Naive thymus-derived CD8-positive, alpha-beta T cell (primary cell): ENCODE measurements at regions not wholly inside any gene's neighbourhood (a gene's known extent, or its start where the extent isn't known, plus 50 kb on each side); places are given as distances from the start of the nearest gene placed in this dataset.
"Not testable (repeated sequence)": the region's sequence is repeated elsewhere in the genome, so short reads cannot be mapped to it uniquely, and the experiment has no call there.

Experiments
- ATAC-seq, 2 donors: fragments of 150-1000 bp; cut with Tn5 transposase in 1 of 2; sonication (Bioruptor Pico), chemical (Tn5 transposase) in 1 of 2; 1 replicate in 1 of 2; 2 replicates in 1 of 2; pipeline ENCODE4 v1.10.0; 2021; ENCODE audit warnings: mild to moderate bottlenecking in 2 of 2, moderate library complexity in 2 of 2
- POLR2A ChIA-PET: fragments of 350-600 bp; sonication (Branson Sonifier 250); formaldehyde crosslinking; loops from one replicate; lab custom pipeline; 2021; ENCODE audit warnings: antibody characterized with exemption; lab: Charles Lee
- DNase-seq, 10 donors: peaks; one replicate each; pipeline versions ENCODE4 v3.0.0 to v3.0.0-alpha.2; 2020 to 2022
- H3K27ac Mint-ChIP-seq, 10 donors: one replicate each; pipeline ENCODE4 v1.8.0; 2020 to 2022; ENCODE audit warnings: mild to moderate bottlenecking in 10 of 10, mixed read lengths in 10 of 10, moderate library complexity in 4 of 10, inconsistent platforms in 1 of 10
- H3K27me3 Mint-ChIP-seq, 5 donors: one replicate each; pipeline ENCODE4 v1.8.0; 2021 to 2022; ENCODE audit warnings: mixed read lengths in 5 of 5
- H3K36me3 Mint-ChIP-seq, 3 donors: one replicate each; pipeline ENCODE4 v1.8.0; 2020 to 2022; ENCODE audit warnings: mixed read lengths in 3 of 3, mild to moderate bottlenecking in 2 of 3, inconsistent platforms in 1 of 3
- H3K4me1 Mint-ChIP-seq, 4 donors: one replicate each; pipeline ENCODE4 v1.8.0; 2021 to 2022; ENCODE audit warnings: mixed read lengths in 4 of 4
- H3K4me3 Mint-ChIP-seq, 10 donors: one replicate each; pipeline ENCODE4 v1.8.0; 2020 to 2022; ENCODE audit warnings: mild to moderate bottlenecking in 10 of 10, mixed read lengths in 10 of 10, moderate library complexity in 6 of 10, inconsistent platforms in 1 of 10
- H3K9me3 Mint-ChIP-seq, 9 donors: one replicate each; pipeline ENCODE4 v1.8.0; 2020 to 2022; ENCODE audit warnings: mixed read lengths in 9 of 9, mild to moderate bottlenecking in 3 of 9, inconsistent platforms in 1 of 9, moderate library complexity in 1 of 9

DNA sequence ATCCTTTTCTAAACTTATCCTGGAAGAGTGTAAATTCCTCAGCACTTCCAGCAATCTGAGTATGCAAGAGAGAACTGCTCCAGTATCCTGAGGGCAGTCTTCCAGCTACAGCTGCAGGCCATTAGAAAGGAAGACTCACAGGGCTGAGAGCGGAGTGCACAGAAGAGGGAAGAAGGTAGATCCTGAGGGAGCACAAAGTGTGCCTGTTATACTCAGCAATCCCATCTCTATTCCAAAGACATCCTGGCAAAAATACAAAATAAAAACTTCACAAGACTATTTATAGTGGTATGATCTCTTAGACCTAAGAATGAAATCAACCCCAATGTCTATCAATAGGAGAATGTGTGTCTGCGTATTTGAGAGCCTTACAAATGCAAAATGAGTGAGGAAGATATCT lies 292.0 kb downstream of the ZIC1 start:
- H3K9me3 Mint-ChIP-seq: peaks cover 0 to 20% (median 7%) of the 10 kb centered on the region in 9 donors
- no peaks in the 10 kb centered on the region for H3K27me3 Mint-ChIP-seq
- no peak for DNase-seq
- H3K4me3 Mint-ChIP-seq: no peak overlapping the region
- POLR2A ChIA-PET: no interaction called here
- ATAC-seq: no peak
- peaks cover 0 to 1% (median 0%) of the 10 kb centered on the region in 4 donors for H3K4me1 Mint-ChIP-seq
- no peaks in the 10 kb centered on the region for H3K36me3 Mint-ChIP-seq
- no peak overlapping the region for H3K27ac Mint-ChIP-seq

- Mint-ChIP-seq H3K9me3 (peaks cover 0 to 9% (median 4%) of the 10 kb centered on the region in 9 donors), H3K4me1 (peaks cover 0 to 1% (median 0%) of the 10 kb centered on the region in 4 donors), H3K36me3 (no peaks in the 10 kb centered on the region), H3K27me3 (no peaks in the 10 kb centered on the region), H3K4me3 (no peak overlapping the region), H3K27ac (no peak overlapping the region)
- POLR2A ChIA-PET: no interaction called here
- ATAC-seq (no peak), DNase-seq (no peak)
Observed at GRCh38 chr3:147702509-147702908, 293.3 kb downstream of the ZIC1 start.

DNA sequence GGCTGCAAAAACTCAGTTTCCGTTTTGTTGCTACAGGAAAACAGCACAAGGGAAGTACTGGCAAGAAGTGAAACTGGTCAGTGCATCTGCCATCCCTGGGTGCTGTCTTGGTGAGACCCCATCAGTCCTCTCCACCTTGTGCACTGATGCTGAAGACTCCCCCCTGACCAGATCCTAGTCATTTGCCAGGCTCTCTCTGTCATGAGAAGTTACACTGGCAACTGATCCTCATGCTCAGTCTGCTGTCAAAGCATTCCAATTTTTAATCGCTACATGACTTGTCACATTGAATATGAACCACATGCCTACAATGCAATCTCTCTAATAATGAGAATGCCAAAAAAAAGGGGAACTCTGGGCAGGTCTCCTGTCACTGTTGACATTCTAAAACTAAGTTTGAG lies 296.5 kb downstream of the ZIC1 start:
- H3K36me3 Mint-ChIP-seq: no peaks in the 10 kb centered on the region
- POLR2A ChIA-PET: no interaction called here
- no peak overlapping the region for H3K27ac Mint-ChIP-seq
- H3K27me3 Mint-ChIP-seq: no peaks in the 10 kb centered on the region
- no peak for DNase-seq
- H3K4me3 Mint-ChIP-seq: no peak overlapping the region
- ATAC-seq: no peak
- peaks cover 0 to 15% (median 9%) of the 10 kb centered on the region in 9 donors for H3K9me3 Mint-ChIP-seq
- H3K4me1 Mint-ChIP-seq: peaks cover 0 to 1% (median 0%) of the 10 kb centered on the region in 4 donors

GRCh38 chr3:147710753-147711152 lies 301.6 kb downstream of the ZIC1 start:
- DNase-seq, POLR2A ChIA-PET, H3K27me3 Mint-ChIP-seq, ATAC-seq, H3K27ac Mint-ChIP-seq, H3K4me3 Mint-ChIP-seq, H3K36me3 Mint-ChIP-seq, H3K4me1 Mint-ChIP-seq: not testable (repeated sequence)
- H3K9me3 Mint-ChIP-seq: peaks cover 0 to 17% (median 5%) of the 10 kb centered on the region in 9 donors

DNA sequence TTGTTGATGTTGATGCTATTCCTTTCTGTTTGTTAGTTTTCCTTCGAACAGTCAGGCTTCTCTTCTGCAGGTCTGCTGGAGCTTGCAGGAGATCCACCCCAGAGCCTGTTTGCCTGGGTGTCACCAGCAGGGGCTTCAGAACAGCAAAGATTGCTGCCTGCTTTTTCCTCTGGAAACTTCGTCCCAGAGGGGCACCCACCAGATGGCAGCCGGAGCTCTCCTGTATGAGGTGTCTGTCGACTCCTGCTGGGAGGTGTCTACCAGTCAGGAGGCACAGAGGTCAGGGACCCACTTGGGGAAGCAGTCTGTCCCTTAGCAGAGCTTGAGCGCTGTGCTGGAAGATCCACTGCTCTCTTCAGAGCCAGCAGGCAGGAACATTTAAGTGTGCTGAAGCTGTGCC lies 303.2 kb downstream of the ZIC1 start:
- DNase-seq (no peak), ATAC-seq (no peak)
- POLR2A ChIA-PET: no interaction called here
- H3K27ac Mint-ChIP-seq: no peak overlapping the region
- H3K9me3 Mint-ChIP-seq: peaks cover 0 to 17% (median 8%) of the 10 kb centered on the region in 9 donors
- H3K27me3 Mint-ChIP-seq: no peaks in the 10 kb centered on the region
- H3K36me3 Mint-ChIP-seq: no peaks in the 10 kb centered on the region
- H3K4me3 Mint-ChIP-seq: no peak overlapping the region
- no peaks in the 10 kb centered on the region for H3K4me1 Mint-ChIP-seq

GRCh38 chr3:147712758-147713157 lies 303.6 kb downstream of the ZIC1 start:
- H3K4me3 Mint-ChIP-seq, H3K27ac Mint-ChIP-seq, ATAC-seq, H3K36me3 Mint-ChIP-seq, H3K4me1 Mint-ChIP-seq, H3K27me3 Mint-ChIP-seq, DNase-seq, POLR2A ChIA-PET: not testable (repeated sequence)
- H3K9me3 Mint-ChIP-seq: peaks cover 0 to 17% (median 8%) of the 10 kb centered on the region in 9 donors

DNA sequence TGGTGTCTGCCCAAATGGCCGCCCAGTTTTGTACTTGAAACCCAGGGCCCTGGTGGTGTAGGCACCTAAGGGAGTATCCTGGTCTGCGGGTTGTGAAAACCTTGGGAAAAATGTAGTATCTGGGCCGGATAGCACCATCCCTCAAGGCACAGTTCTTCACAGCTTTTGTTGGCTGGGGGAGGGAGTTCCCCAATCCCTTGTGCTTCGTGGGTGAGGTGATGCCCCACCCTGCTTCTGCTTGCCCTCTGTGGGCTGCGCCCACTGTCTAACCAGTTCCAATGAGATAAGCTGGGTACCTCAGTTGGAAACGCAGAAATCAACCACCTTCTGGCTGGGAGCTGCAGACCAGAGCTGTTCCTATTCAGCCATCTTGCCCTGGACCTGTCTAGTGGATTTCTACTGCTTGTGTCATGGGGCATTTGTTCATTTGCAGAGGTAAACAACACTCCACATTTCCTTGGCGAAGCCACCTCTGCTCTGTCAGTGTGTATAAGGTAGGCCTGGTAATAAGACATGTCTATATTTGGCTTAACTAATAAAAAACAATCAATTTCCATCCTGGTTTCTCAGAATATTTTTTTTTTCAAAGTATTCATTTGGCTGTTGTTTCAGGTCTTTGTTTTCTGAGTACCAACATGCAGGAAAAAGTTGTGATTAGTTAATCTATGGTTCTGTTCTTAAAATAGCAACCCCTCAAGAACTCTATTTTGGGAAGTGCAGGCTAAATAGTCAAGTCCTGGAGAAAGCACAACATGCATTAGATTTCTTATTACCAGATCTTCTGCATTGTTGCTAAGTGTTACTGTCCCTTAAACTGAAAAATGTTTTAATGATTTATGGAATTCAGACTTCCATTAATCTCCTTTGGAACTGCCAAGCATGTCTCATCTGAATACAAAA lies 304.3 kb downstream of the ZIC1 start:
- no peak for ATAC-seq
- no peaks in the 10 kb centered on the region for H3K27me3 Mint-ChIP-seq
- no peaks in the 10 kb centered on the region for H3K36me3 Mint-ChIP-seq
- H3K9me3 Mint-ChIP-seq: peaks cover 0 to 21% (median 9%) of the 10 kb centered on the region in 9 donors
- H3K27ac Mint-ChIP-seq: no peak overlapping the region
- H3K4me3 Mint-ChIP-seq: no peak overlapping the region
- DNase-seq: no peak
- POLR2A ChIA-PET: no interaction called here
- H3K4me1 Mint-ChIP-seq: no peaks in the 10 kb centered on the region

DNA sequence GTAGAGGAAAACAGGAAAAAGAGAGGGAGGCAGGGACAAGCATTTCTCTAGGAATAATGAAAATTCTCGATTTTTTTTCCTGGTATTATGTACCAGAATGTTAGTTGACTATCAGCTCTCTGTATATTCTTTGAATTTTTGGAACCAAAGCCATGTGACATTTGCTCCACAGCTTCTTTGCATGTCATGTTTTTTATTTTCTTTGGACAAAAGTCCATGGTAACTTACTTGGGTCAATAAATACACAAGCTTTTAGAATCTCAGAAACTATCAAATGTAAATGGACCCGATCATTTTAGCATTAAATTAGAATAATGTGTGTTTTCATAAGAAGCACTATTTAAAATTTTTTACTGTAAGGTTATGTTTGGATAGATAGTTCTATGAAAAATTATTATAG lies 320.5 kb downstream of the ZIC1 start:
- Mint-ChIP-seq H3K4me1 (no peaks in the 10 kb centered on the region), H3K4me3 (no peak overlapping the region), H3K9me3 (peaks cover 0 to 6% (median 2%) of the 10 kb centered on the region in 9 donors), H3K27ac (no peak overlapping the region), H3K27me3 (no peaks in the 10 kb centered on the region), H3K36me3 (no peaks in the 10 kb centered on the region)
- ATAC-seq (no peak), DNase-seq (no peak)
- POLR2A ChIA-PET: no interaction called here

DNA sequence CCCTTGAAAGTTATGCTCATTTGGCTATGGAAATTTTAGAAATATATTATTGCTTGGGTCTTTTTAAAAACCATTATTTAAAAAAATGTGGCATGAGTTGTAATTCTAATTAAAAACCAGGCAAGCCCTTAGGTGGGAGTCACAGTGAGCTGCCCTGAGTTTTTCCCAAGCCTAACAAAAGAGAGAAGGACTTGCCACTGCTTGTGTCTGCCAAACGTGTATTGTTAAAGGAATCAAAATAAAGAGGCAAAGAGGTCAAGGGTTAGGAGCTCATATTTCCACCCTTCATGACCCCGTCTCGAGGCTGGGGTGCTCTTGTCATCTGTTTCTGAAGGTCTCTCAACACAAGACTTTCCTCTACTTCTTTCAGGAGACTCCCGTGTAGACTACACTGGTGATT lies 321.1 kb downstream of the ZIC1 start:
- Mint-ChIP-seq H3K4me3 (no peak overlapping the region), H3K9me3 (peaks cover 0 to 5% (median 2%) of the 10 kb centered on the region in 9 donors), H3K27ac (no peak overlapping the region), H3K4me1 (no peaks in the 10 kb centered on the region), H3K27me3 (no peaks in the 10 kb centered on the region), H3K36me3 (no peaks in the 10 kb centered on the region)
- DNase-seq (no peak), ATAC-seq (no peak)
- POLR2A ChIA-PET: no interaction called here

DNA sequence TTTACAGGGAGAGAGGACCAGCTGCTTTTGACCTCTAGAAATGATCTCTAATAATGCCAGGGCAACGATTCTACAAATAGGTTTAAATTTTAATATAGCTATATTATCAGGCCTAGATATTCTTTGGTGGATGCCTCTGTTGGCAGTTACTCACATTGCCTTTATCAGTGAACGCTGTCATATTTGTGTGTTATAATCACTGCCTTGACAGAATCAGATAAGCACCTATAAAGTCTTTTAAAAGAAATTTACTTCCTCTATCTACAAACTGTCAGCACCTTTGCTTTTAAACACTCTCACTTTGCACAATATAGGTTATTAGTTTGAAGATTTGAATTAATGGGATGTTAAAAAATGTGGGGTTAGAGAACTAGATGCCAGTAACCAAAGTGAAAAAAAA lies 324.1 kb downstream of the ZIC1 start:
- no peaks in the 10 kb centered on the region for H3K4me1 Mint-ChIP-seq
- H3K36me3 Mint-ChIP-seq: no peaks in the 10 kb centered on the region
- H3K9me3 Mint-ChIP-seq: peaks cover 0 to 3% (median 1%) of the 10 kb centered on the region in 9 donors
- no peak for ATAC-seq
- H3K27ac Mint-ChIP-seq: no peak overlapping the region
- DNase-seq: no peak
- POLR2A ChIA-PET: no interaction called here
- H3K27me3 Mint-ChIP-seq: no peaks in the 10 kb centered on the region
- no peak overlapping the region for H3K4me3 Mint-ChIP-seq

GRCh38 chr3:147735616-147736015 lies 326.5 kb downstream of the ZIC1 start:
- POLR2A ChIA-PET: no interaction called here
- H3K4me1 Mint-ChIP-seq: no peaks in the 10 kb centered on the region
- H3K36me3 Mint-ChIP-seq: no peaks in the 10 kb centered on the region
- no peaks in the 10 kb centered on the region for H3K27me3 Mint-ChIP-seq
- H3K9me3 Mint-ChIP-seq: peaks cover 0 to 5% (median 0%) of the 10 kb centered on the region in 9 donors
- ATAC-seq (no peak), DNase-seq (no peak)
- no peak overlapping the region for H3K27ac Mint-ChIP-seq
- no peak overlapping the region for H3K4me3 Mint-ChIP-seq

DNA sequence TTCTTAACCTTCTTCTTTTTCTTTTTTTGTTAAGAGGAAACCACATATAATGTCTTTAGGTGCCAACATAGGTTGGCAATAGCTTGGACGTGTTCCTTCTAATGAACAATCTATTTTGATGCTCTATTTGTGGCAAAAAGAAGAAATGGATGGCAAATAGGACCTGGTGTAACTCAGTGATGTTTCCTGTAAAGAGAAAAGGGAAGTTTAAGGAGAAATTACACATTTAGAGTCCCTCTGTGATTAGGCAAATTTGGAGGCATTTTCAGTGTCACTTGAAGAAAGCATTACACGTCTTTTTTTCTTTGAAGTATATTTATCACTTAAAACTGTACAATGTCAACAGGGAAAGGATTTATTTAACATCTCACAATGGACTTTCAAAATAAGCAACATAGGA lies 327.1 kb downstream of the ZIC1 start:
- Mint-ChIP-seq H3K27me3 (no peaks in the 10 kb centered on the region), H3K9me3 (peaks cover 0 to 5% (median 0%) of the 10 kb centered on the region in 9 donors), H3K27ac (no peak overlapping the region), H3K36me3 (no peaks in the 10 kb centered on the region), H3K4me1 (no peaks in the 10 kb centered on the region), H3K4me3 (no peak overlapping the region)
- ATAC-seq: no peak
- no peak for DNase-seq
- POLR2A ChIA-PET: no interaction called here

- no peaks in the 10 kb centered on the region for H3K27me3 Mint-ChIP-seq
- no peak overlapping the region for H3K4me3 Mint-ChIP-seq
- POLR2A ChIA-PET: no interaction called here
- H3K27ac Mint-ChIP-seq: no peak overlapping the region
- peaks cover 0 to 5% (median 2%) of the 10 kb centered on the region in 9 donors for H3K9me3 Mint-ChIP-seq
- DNase-seq: no peak
- no peak for ATAC-seq
- no peaks in the 10 kb centered on the region for H3K4me1 Mint-ChIP-seq
- no peaks in the 10 kb centered on the region for H3K36me3 Mint-ChIP-seq
Observed at GRCh38 chr3:147737376-147737775, 328.2 kb downstream of the ZIC1 start.

DNA sequence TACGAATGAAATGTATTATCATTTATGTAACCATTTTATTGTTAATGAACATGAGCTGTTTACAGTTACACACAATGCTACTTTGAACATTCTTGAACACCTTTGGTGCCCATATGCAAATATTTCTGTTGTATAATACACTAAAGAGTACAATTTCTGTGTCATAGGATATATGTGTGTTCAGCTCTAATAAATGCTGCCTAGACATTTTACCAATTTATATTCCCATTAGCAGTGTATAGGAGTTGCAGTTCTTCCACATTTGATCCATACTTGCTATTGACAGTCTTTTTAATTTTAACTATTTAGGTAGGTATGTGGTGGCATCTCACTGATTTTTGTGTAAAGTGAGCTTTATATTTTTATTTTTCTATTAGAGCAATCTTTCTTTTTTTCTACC lies 331.8 kb downstream of the ZIC1 start:
- no peak for DNase-seq
- ATAC-seq: no peak
- Mint-ChIP-seq H3K4me3 (no peak overlapping the region), H3K36me3 (no peaks in the 10 kb centered on the region), H3K27me3 (no peaks in the 10 kb centered on the region), H3K9me3 (peaks cover 0 to 16% (median 8%) of the 10 kb centered on the region in 9 donors), H3K27ac (no peak overlapping the region), H3K4me1 (no peaks in the 10 kb centered on the region)
- POLR2A ChIA-PET: no interaction called here
